CD4-positive, alpha-beta T cell treated with Interleukin-12 subunit alpha and Interleukin-12 subunit beta, for 1 hour (primary cell): ENCODE measurements at regions not wholly inside any gene's neighbourhood (a gene's known extent, or its start where the extent isn't known, plus 50 kb on each side); places are given as distances from the start of the nearest gene placed in this dataset.

Experiments used
- DNase-seq: peaks from one replicate; pipeline ENCODE4 v3.0.0-alpha.2; 2020

DNA sequence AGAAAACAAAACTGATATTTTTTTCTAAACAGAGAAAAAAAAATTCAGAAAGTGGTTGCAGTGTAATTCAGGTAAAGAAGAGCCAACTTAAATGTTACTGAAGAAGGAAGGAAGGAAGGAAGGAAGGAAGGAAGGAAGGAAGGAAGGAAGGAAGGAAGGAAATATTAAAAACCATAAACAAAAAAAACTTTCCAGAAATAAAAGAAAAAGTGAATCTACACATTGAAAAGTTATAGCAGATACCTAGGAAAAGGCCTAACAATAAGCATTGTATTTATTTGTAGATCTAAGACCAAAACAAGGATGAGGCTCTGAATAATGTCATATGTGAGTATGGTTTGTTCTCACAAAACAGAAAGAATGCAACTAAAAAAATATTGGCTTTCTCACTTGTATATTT, 345.4 kb upstream of the NR5A2 start:
- no peak for DNase-seq

DNA sequence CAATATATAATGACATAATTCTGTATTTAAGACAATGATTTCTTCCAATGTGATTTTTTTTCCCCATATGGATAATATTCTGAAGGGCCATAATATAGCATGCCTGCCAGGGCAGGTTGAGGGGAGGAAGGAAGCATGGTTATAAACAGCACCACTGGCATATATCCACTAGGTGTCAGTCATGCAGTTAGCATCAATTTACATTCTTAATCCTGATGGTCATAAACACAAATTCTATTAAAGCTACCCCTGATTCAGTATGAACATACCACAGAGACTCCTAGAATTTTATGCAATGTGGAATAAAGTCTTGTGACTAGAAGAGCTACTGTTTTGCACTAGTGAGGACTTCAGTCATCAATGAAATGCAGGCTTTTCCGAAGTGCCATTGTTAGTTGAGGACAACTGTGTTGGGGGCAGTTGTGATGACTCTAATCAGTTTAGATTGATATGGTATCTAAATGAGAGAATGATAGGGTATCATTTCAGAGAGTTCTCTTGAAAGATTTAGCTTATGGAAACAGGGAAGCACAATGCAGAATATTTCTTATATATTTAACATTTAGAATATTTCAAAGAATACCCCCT, 342.7 kb upstream of the NR5A2 start:
- peak; percentile 36 for DNase-seq

DNA sequence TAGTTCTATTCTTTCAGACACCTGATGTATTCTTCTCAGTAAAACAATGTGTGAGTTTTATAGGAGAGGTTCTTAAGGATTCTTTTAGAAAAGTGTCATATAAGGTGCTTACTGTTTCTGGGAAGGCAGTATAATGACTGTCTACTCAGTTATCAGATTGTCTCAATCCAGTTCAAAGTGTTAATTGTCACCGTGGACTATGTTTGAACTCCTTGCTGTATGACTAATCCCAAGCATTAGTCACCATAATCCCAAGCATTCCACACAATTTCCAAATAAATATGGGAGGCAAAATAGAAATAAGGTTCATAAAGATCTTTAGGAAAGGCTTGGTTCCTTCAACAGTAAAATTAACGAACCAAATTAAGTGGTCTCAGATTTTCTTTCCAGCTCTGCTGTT, 342.1 kb upstream of the NR5A2 start:
- no peak for DNase-seq

DNA sequence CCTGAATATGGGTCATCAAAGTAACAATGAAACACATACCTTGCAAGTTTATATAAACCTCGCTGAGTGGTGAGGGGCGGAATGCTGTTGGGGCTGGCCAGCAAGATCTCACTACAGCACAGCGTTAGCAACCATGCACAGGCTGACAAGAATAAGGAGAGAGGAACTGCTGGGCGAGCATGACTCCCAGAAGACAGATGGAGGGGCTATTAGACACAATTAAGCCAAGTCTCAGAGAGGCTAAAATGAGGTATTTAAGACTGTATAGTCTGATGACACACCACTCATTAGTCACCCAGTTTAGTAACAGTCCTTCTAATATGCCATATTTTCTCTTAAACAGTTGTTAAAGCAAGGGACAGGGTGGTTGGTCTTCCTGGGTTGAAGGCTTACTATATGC, 340.2 kb upstream of the NR5A2 start:
- no peak for DNase-seq

DNA sequence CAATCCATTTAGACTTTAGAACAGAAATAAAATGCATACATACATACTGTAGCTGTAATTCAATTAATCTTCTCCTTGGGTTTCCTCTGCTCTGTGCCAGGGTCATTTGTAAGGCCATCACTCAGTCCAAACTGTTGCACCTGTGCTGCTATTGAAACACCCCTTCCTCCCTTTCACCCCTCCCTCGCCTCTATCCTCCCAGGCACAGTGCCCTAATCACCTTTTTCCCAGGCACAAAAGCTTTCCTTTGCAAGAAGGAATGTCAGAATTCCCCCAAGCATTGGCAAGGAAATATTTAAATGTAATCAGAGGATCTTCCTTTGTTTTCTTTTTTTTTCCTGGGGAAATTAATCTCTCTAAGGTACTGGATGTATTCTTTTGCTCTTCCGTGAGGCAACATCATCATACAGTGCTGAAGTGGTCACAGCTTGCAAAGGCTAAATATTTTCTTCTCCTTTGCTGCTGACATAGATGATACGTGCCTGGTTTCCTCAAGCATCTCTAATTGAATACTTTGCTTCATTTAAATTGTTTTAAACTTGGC, 339.3 kb upstream of the NR5A2 start:
- DNase-seq = no peak

DNA sequence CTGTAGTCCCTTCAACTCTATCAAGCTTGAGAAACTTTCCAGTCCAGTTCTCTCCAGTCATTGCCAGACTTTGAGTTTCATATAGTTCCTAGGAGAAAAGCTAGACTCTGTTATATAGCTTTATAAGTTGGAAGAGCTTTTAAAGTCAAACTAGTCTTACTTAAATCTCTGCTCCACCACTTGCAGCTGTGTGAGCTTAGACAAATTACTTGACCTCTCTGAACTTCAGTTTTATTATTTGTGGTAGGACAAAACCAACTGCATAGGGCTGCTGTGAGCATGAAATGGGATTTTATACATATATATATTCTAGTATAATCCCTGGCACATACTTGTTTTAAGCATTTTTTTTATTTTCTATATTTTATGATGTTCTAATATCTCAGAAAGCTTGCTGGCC, 338.7 kb upstream of the NR5A2 start:
- no peak for DNase-seq

DNA sequence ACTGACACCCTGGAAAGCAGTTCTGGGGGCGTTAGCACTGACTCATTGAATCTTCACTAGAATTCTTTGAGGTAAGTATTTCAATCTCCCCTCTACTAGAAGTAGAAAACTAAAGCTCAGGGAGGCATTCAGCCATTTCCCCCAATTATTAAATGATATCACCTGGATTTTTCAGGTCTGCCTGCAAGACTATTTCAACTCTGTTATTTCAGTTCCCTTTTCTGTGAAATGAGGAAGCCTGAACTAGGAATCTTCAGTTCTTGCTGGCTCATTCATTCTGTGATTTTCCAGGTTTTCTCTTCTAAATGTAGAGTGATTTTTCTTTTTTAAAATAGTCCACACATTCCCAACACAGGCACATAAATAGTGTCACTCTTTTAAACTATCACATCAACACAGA, 337.0 kb upstream of the NR5A2 start:
- no peak for DNase-seq

DNA sequence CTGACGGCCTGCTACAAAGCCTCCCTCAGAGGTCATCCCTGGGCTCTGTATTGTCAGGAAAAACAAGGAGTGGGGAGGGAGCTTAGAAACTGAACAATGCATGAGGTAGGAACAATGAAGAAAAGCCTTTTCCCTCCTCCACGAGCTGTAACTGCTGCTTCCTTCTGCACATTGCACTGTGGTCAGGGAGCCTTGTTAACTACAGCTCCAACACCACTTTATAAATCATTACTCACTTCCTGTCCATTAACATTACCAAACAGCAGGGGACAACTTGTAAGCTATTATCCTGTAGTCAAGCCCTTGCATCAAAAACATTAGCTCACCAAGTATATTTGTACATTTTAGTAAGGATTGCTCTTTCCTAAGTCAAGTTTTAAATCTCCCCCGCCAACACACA, 336.0 kb upstream of the NR5A2 start:
- DNase-seq = no peak

DNA sequence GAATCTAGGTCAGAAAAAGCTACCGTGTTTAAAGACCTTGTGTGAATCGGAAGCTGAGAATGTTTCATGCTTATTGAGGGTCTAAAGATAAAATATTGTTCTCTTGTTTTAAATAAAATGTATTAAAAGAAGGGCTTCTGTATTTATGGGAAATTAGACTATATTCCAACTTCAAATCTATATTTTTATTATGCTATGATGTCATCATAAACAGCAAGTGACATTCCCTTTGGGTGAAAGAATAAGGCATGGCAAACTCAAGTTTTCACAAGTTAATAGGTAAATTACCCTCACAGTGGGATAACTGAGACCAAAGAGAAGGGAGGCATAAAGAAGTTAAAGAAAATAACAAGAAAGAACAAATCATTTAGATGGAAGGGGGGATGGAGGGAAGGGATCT, 333.8 kb upstream of the NR5A2 start:
- DNase-seq = no peak

DNA sequence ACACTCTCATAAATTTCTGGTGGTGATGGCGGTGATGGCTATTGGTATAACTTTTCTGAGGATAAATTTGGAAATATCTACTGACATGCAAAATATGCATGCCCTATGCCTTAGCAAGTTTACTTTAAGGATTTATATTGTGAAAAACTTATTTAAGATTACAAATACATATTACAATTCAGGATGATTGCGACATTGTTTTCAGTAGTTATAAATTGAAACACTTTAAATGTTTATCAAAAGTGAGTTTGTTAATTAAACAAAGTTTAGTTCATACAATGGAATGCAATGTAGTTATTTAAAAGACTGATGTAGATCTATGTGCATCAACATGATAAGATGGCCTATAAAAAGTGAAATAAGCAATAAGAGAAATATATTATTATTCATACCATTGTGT, 331.3 kb upstream of the NR5A2 start:
- no peak for DNase-seq

DNA sequence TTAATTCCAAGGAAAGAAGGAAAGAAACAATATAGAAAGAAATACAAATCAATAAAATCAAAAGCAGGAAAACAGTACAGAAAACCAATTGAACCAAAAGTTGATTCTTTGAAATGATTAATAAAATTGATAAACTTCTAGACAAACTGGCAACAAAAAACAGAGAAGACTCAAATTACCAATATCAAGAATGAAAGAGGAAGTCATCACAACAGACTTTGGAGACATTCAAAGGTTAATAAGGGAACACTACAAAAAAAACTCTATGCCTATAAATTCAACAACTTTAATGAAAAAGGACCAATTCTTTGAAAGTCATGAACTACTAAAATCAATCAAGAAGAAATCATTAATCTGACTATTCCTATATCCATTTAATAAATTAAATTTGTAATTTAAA, 329.3 kb upstream of the NR5A2 start:
- no peak for DNase-seq

DNA sequence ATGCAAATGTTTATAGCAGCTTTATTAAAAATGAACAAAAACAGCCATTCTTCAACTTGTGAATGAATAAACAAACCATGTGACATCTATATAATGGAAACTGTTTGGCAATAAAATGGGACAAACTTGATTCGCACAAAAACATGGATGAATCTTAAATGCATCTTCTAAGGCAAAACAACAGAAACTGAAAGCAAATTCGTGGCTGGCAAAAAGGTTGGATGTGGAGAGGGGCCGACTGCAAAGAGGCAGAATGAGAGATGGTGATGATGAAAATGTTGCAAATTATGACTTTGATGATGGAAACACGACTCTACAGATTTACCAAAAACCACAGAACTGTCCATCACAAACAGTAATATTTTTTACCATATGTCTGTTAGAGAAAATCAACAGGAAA, 327.0 kb upstream of the NR5A2 start:
- no peak for DNase-seq

DNA sequence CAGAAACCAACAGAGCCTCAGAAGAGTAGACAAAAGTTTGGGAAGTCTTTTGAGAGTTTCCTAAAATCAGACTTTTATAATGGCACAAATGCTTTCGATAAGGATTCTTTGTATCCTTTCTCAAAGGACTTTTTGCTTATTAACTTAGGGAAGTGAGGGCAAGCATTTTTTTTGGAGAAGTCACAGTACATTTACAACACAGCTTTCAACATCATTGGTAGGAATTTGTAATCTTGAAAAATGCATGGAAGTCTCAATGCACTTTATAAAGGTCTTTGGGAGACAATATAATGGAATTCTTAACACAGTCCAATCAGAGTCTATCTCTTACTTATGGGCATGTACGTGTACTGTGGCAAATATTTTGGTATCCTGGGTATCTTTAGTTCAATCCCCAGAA, 325.8 kb upstream of the NR5A2 start:
- DNase-seq = no peak

DNA sequence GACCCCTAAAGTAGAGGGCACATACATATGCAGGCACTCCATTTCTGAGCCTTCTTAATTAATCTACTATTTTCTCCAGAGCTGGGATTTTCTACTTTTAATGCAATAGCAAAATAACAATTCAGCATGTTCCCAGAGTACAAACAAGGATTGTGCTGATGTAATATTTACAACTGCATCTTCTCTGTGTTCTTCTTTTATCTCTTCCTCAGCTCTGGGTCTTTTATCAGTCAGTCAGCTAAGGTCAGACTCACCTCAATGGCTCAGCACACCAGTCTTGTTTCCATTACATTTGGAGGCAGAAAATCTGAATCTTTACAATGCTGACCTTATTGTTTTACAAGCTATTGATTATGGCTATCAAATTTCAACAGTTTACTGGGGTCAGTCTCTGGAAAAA, 323.3 kb upstream of the NR5A2 start:
- no peak for DNase-seq

DNA sequence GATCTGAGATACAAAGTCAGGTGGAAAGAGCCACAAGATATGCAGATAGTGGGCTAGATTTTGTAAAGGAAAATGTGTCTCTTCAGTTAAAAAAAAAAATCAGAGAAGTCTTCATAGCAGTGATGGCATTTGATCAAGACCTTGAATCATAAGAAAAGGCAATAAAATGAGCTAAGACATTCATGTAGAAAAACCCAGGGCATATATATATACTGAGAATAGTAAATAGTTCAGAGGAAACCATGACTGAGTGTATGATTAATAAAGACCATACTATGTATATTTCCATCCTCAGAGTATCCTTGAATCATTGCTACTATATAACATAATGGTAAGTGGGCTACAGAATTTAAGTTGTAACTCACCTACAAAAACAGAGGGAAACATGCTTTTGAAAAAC, 321.7 kb upstream of the NR5A2 start:
- no peak for DNase-seq

DNA sequence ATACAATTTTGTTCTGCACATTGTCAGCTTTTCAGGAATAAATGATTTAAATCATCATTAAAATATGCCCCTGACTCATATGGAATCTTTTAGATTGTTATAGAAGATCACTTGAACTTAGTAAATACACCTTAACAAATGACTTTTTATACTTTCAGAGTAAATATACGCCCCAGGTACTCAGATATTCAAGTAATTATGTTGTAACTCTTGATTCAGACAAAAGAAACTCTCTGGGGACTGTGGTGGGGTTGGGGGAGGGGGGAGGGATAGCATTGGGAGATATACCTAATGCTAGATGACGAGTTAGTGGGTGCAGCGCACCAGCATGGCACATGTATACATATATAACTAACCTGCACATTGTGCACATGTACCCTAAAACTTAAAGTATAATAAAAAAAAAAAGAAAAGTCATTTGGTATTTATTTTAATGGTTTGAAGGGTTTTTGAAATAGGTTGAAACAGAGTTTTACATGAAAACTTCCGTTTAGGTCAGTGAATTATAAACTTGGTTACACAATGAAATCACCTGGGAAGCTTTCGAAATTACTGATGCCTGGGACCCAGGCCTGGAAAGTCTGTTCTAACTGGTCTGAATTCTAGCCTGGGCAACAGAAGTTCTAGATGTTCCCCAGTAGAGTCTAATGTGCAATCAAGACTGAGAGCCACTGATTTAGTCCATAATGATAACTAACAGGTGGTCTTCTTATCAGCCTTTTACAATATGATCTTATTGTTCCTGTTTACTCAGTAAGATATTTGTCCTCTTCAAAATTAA, 320.5 kb upstream of the NR5A2 start:
- no peak for DNase-seq

DNA sequence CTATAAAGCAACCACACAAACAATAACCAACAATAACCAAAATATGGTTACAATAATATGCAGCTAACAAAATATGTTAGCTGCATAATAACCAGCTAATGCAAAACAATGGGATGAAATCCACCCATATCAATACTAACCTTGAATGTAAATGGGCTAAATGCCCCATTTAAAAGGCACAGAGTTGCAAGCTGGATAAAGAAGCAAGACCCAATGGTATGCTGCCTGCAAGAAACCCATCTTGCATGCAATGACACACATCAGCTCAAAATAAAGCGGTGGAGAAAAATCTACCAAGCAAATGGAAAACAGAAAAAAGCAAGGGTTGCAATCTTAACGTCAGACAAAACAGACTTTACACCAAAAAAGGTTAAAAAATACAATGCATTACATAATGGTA, 316.5 kb upstream of the NR5A2 start:
- DNase-seq = no peak

DNA sequence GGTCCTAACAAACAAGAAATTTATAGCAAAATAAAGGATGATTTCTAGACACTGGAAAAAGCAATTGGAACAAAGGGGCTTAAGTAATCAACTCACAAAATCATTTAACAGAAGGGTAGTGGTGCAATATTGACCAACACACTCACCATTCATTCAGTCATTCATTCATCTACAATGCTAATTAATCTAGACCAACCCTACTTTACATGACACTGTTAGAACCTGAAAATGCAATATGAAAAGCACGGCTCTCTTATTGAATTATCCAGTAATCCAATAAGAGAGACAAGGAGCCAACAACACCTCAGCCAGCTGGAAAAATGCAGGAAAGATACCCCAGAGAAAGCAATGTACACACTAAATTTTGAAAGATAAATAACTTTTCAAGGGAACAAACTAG, 310.8 kb upstream of the NR5A2 start:
- DNase-seq = no peak

DNA sequence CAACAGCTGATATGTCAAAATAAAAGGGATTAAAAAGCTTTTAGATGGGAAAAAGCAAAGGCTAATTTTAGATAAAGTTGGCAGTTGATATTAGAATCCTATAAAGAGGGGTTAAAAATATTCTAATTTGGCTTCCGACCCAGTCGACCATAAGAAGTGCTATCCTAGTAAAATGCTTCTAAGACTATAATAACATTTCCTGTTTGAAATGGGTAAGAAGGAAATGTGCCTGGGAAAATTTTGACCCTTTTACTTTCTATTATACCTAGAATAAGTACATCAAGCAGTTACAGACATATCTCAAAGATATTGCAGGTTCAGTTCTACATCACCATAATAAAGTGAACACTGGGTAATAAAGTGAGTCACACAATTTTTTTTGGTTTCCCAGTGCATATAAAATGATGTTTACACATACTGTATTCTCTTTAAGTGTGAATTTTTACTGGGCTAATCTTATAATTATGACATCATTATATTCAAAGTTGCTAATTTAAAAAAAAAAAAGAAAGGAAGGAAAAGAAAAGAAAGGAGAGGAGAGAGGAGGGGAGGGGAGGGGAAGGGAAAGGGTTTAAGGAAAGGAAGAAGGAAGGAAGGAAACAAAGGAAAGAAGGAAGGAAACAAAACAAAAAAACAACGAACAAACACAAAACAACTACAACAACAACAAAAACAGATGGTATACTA, 308.2 kb upstream of the NR5A2 start:
- no peak for DNase-seq

DNA sequence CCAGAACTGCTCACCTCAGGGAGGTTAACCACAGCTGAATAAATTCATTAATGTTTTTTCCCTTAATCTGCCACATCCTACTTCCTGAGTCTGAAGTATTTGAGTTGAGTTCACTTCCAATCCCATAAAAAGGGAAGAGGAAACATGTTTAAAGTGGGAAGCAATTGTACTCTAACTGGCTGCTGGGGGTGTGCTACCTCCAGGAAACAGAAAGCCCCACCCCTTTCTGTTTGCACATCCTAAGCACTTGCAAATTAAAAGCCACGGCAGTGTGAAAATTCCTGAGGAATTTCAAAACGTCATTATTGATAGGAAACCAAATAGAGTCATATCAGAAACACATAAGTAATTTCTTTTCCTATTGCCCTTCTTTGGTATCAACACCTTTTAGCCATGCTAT, 307.0 kb upstream of the NR5A2 start:
- no peak for DNase-seq

DNA sequence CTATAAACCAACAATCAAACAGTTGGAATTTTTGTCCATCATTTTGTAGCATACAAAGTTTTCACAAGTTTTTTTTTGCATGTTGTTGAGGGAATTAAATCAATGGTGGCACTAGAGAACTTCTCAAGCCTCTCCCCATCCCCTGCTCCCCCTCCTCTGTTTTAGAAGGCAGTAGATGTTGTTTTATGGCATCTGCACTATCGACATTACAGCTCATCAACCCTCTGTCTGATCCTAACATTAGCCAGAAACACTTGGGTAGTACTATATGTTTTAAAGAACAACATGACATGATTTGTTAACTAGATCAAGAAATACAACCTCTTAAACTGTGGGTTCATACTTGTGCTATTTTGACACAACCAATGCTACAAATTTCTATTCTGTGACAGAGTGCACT, 306.5 kb upstream of the NR5A2 start:
- DNase-seq = no peak

DNA sequence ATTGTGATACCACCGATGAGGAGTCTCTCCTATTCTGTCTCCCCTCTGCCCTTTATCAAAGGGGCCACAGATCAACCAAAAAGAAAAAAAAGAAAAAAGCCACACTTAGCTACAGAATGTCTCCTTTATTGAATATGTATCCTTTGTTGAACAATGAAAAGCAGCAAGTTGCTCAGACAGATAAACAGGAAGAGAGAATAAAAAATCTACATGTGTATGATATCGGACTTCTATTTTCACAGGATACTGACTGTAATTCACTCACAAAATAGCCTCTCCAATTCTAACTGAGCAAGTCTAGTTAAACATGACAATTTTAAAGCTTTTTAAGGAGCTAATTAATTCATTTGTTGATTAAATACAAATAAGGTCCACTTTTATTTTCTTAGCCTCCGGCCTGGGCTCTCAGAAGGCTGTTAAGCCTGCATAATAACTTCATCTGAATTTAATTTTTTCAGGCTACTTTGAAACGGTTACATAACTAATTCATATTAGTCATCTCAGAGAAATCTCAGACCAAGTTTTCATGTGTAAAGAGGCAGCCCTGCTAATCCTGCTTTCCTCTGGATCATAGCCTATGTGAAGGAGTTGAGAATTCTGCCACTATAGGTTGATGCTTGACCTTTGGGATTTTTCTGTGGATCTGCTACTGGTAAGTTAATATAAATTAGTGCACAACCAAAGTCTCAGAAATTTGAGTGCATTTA, 304.1 kb upstream of the NR5A2 start:
- no peak for DNase-seq

DNA sequence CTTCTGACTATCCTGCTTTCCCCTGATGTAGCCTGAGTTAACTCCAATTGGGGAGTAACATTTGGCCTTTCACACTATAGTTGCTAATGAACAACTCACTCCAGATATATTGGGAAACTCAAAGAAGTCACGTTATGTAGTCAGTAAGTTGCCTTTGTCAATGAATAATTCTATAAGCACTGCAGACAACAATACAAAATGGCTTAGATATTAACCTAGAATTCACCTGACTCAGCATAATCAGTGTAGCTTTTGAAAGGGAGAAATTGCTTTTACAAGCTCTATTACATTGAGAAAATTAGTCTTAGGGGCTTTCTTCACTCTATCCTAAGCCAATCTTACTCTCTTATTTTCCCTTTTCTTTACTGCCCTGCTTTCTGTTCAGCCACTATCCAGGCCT, 303.5 kb upstream of the NR5A2 start:
- no peak for DNase-seq
